Sciatic nerve (tissue), 2 donors: ENCODE measurements at regions not wholly inside any gene's neighbourhood (a gene's known extent, or its start where the extent isn't known, plus 50 kb on each side); places are given as distances from the start of the nearest gene placed in this dataset.
"Not testable (repeated sequence)": the region's sequence is repeated elsewhere in the genome, so short reads cannot be mapped to it uniquely, and the experiment has no call there.

Experiments used
- ATAC-seq: fragments of 200-7000 bp; cut with Tn5 transposase; one replicate; pipeline ENCODE4 v1.9.1; 2020; ENCODE audit warnings: mild to moderate bottlenecking, moderate library complexity
- DNase-seq: peaks from one replicate; pipeline ENCODE4 v3.0.0-alpha.2; 2020; ENCODE audit warnings: low spot score
- intact Hi-C: fragments of 100-400 bp; cut with DNase I; formaldehyde crosslinking; loops from one replicate; pipeline ENCODE4 v1.14.2; 2022
- donor health status: DM: no; HTN: no; CAD: no.
- donor health status: DM: no; HTN: no; CAD: no.

DNA sequence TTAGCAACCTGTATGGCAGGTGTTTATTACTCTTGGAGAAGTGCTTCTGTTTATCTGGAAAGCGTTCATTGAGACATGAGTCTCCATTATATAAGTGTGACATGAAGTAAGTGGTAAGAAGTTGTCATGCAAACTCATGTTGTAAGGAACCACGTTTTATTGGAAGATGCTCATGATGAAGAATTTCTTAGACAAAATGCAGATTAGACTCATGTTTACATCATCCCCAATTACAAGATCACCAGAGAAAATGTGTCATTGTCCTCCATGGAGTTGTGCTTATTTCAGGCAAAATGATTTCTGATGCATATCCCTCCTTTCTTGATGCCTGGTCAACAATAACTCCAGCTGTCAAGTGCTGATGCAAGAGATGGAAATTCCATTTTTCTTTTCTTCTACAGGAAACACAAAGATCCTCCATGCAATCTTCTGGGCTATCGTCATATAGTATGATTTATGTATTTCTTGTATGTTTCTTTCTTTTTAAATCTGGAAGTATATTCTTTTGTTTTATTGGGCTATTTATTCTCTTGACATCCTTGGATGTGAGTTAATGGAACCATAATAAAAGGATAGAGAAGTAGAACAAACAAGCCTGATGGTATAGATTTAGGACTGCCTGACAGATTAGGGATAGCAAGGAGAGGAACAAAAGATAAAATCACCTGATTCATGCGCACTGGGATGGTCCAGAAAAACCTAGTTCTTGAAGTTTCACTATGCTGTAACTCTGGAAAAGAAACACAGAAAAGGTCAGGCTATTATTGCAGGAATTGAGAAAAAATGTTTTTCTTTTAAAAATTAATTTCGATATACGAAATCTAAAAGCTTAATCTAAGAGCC, 50.7 kb upstream of the DIAPH3 start:
- intact Hi-C loops = no loop called here
- no peak for ATAC-seq

DNA sequence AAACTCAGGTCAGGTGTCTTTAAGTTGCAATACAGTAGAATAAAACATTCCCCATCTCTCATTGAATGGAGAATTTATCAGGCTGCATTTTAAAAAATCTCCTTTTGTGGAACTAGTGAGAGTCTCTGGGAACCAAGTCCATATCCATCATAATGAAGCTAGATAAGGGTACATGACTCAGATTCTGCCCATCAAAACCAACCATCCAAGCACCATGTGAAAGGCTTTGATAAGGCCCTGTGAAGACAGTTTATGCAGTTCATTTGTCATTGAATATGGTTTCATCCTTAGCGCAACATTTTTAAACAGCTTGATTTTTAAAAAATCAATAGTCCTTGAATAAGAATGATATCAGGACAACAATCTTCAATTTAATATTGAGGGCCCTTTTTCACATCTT, 56.3 kb upstream of the DIAPH3 start:
- no peak for ATAC-seq
- no peak for DNase-seq
- intact Hi-C loops = no loop called here

More for the DNA sequence above, 50.7 kb upstream of the DIAPH3 start:
- DNase-seq = no peak

DNA sequence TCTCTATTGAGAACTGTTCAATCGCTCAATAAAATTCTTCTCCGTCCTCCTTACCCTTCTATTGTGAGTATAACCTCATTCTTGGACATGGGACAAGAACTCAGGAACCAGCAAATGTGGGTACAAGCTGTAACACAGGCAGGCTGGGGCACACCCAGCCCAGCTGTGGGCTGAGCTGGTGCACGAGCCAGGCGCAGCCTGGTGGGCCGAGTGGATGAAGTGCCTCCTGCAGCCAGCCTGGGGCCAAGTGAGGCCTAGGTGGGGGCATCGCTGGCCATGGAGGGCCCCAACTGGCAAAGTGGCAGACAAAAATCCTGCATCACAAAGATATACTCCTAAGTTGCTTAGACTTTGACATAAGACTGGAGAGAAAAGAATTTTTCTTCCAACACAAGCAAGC, 57.9 kb upstream of the DIAPH3 start:
- DNase-seq = no peak
- ATAC-seq = no peak
- intact Hi-C loops = no loop called here

DNA sequence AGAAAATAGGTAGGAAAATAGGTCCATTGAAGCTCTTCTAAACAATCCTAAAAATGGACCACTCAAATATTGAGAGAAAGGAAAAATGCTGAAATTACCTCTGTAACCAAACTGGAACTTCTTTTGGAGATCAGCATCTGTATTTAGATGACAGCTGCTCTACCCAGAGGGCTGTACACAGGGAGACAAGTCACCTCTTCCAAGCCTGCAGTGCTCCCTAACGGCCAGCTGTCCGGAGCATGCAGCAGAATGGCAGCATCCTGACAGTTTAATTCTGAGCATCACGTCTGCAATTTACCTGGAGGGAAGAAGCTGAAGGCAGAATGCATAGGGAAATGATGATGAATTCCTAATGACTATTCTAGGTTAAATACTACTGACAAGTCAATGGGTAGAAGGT, 62.8 kb upstream of the DIAPH3 start:
- DNase-seq = no peak
- no peak for ATAC-seq
- intact Hi-C loops = no loop called here

DNA sequence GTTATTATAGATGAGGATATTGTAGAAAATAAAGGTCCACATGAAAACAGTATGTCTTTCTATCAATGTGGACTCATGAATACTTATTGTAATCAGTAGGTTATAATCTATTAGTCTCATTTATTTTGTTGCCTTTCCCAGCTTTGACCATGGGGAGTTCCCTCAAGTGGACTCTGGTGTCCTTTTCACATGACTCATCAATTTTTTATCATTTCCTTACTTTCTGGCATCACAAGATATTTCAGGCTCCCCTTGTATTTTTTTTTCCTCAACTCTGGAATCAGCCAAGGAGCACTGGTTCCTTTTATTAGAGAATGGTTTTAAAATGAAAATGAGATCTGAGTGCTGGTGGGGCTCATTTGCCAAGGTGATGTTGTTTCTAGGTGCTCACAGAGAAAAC, 63.4 kb upstream of the DIAPH3 start:
- intact Hi-C loops = no loop called here
- no peak for DNase-seq
- ATAC-seq = no peak

DNA sequence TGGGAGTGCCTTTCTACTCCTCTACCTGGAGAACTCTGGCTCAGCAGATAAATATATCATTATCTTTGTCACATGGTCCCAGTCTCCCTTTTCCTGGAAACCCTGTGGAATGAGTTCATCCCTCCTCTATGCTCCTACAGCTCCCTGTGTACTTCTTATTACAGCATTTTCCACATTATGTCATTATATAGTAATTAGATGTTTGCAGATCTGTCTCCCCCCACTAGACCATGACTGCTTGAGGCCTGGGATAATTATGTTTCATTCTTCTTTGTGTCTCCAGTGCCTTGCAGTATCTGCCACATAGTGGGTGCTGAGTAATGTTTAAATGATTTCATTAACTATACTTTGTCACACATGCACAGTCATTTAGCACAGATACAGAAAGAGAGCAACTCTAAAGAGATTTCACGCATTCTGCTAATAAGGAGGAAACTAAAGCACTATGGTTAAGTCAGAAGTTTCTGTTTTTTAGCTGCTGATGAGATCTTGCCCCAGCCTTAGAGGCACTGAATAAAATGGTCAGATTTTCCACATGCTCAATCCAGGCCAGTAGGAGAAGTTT, 66.1 kb upstream of the DIAPH3 start:
- intact Hi-C loops = no loop called here
- ATAC-seq = no peak

DNA sequence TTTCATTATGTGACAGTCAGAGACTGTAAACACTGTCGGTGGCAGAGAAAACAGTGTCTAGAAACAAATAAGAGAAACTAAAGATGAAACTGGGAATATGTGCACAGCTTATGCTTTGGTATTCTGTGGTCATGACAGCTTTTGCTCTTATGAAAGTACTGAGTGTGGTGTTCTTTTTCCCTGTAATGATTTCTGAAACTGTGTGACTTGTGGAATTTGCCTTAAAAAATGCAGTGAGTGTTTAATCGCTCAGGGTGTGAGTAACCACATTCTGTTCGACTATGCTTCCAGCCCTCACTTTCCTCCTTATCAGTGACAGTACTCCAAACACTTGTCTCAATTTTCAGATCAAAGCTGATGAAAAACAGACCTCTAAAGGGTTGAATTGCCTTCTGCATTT, 66.9 kb upstream of the DIAPH3 start:
- ATAC-seq (no peak), DNase-seq (no peak)
- intact Hi-C loops = no loop called here

More for the DNA sequence above, 66.1 kb upstream of the DIAPH3 start:
- DNase-seq = no peak

DNA sequence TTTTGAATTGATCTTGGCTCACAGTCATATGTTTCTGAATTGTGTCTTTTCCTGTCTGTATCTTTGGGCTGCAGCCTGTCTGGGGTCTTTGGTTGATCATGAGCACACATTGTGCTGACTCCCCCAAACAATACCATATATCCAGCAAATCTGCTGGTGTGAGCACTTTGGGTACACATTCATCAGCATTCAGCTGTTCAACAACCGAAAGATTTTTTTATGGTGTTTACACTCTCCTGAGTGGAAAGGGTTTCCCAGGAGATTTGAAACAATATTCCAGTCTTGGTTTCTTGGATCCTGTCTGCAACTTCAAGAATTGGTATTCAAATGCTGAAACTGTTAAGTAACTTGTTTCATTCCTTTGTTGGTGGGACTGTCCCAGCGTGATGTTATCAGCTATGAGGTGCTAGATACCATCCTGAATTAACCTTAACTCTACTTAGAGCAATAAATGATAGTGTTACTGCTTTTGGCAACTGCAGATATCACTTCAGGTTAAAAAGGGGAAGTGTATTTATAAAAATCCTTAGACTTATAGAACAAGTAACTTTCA, 78.4 kb upstream of the DIAPH3 start:
- DNase-seq (no peak), ATAC-seq (no peak)
- intact Hi-C loops = no loop called here

DNA sequence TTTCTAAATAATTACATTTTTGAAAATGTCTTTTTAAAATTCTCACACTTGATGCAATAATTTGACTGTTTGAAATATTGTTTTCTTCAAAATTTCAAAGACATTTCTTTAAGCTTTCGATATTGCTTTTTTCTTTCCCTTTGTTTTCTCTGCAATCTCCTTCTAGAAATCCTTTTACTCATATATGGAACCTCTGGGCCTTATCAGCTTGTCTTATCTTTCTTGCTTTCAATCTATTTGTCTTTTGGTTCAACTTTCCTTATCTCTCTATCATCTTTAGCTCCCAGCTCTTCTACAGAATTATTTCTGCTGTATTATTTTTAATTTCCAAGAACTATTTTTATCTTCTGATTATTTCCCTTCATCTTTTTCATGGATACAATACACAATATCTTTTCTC, 80.7 kb upstream of the DIAPH3 start:
- intact Hi-C loops = no loop called here
- no peak for DNase-seq
- ATAC-seq = no peak

DNA sequence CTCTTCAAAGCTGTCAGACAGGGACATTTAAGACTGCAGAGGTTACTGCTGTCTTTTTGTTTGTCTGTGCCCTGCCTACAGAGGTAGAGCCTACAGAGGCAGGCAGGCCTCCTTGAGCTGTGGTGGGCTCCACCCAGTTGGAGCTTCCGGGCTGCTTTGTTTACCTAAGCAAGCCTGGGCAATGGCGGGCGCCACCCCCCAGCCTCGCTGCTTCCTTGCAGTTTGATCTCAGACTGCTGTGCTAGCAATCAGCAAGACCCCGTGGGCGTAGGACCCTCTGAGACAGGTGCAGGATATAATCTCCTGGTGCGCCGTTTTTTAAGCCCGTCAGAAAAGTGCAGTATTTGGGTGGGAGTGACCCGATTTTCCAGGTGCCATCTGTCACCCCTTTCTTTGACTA, 87.7 kb upstream of the DIAPH3 start:
- DNase-seq, ATAC-seq, intact Hi-C loops: not testable (repeated sequence)

DNA sequence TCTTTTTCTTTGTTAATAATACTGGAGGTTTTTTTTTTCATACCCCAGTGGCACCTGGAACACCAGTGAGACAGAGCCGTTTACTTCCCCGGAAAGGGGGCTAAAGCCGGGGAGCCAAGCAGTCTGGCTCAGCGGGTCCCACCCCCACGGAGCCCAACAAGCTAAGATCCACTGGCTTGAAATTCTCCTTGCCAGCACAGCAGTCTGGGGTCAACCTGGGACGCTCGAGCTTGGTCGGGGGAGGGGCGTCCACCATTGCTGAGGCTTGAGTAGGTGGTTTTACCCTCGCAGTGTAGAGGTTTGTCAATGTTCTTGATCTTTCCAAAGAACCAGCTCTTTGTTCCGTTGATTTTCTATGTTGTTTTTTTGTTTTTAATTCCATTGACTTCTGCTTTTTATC, 94.6 kb upstream of the DIAPH3 start:
- ATAC-seq (no peak), DNase-seq (no peak)
- intact Hi-C loops = no loop called here

DNA sequence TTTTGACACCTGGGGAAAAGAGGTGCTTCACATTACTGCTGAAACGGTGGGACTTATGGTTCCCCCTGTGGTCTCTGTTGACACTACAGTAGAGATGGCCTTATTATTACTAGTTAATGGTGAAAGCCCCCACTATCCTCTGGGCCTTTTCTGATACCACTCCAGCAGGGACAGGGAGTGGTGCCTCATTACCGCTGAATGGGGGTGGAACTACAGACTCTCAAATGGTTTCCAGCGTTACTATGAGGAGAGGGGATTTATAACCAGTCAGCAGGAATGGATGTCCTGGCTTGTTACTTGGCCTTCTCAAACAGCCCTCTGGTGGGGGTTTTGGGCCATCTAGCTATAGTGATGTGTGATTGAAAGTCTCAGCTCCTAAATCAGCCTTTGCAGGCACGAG, 96.7 kb upstream of the DIAPH3 start:
- ATAC-seq (no peak), DNase-seq (no peak)
- intact Hi-C loops = no loop called here

DNA sequence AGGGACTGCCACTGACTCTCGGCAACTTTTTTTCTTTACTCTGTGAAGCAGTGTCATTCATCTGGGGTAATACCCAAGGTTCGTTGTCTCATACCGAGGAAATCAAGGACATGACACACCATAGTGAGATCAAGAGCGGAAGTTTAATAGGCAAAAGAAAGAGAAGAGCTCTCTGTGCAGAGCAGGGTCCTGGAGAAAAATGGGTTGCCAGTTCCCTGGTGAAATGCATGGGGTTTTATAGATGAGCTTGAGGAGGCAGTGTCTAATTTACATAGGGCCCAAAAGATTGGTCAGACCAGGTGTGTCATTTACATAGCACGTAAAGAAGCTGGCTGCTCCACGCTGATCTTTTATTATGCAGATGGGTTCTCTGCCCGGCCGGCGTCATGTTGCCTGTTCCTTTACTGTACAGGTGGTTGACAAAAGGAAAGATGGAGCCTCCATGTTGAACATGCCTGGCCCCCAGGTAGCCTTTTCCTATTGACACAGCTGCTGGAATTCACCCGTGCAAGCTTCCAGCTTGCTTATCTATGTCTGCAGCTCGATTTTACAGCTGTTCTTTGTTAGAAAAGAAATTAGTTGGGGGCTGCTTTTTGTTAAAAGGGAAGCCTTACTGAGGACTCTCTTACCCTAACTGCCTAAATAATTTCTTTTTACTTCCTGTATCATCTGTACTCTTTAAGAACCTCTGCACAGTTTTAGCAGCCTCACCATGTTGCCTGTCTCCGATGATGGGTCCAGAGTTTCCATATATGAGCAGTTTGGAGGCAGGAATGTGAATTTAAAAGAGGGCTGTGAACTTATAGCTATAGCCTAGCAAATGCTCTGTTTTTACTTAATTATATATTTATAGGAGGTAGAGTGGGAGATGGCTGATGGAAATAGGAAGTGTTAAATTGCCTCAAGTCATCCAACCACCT, 98.0 kb upstream of the DIAPH3 start:
- DNase-seq (no peak), ATAC-seq (no peak)
- intact Hi-C loops = no loop called here

DNA sequence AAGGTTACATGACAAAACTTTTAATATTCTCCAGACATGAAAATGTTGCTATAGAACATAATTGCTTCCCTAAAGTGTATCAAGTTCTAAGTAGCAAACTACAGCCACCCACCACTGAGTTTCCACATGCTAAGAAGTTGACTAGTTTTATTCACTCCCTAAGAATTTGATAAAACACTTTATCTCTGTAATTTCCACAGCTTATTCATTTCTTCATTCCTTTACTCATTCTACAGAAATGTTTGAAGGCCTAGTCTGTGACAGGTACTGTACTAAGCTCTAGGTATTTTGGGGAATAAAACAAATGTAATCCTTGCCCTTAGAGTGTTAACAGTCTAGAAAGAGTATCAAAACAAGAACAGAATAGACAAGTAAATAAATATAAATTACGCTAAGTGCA, 101.8 kb upstream of the DIAPH3 start:
- no peak for DNase-seq
- intact Hi-C loops = no loop called here
- no peak for ATAC-seq

DNA sequence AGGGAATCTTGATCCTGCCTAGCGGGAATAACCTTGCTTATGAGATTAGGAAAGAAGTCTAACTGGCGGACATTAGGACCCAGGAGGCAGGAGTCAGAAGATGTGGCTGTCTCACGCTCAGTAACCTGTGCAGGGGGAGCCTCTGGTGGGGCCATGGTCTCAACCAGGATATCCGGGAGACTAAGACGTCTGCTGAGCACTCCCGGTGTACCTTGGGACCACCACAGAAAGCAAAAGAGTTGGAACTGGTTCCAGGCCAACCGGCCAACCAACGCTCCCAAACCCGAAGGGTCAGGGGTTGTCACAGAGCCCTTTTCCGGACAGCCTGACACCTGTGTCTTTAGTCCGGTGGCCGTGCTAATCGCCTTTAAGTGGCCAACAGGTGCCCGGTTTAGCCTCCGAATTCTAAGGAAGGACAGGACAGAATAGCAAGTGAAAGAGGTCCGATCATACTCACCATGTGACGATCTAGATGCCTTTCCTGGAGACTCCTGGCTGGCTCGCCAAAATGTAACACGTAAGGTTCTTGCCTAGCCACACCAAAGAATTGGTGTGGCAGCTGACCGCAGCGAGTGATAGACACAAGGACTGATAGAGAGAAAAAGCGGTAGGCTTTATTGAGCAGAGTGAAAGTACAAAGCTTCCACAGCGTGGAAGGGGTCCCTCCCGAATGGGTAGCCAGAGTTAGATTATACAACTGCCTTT, 103.9 kb upstream of the DIAPH3 start:
- ATAC-seq (no peak), DNase-seq (no peak)
- intact Hi-C loops = no loop called here

DNA sequence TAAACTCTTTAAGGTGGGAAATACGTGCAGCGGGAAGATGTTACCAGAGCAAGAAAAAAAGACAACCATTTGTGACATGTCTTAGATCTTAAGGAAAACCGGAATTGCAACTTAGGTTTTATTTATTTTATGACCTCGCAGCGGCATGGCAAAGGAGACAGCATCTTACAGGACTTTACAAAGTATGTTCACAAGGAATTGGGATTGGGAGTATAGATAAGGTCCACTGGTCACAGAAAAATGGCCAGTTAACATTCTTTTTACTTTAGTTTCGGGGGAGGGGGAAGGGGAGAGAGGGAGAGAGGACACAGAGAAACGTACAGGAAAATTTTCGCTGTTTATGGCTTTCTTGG, 104.5 kb upstream of the DIAPH3 start:
- DNase-seq = no peak
- intact Hi-C loops = no loop called here

DNA sequence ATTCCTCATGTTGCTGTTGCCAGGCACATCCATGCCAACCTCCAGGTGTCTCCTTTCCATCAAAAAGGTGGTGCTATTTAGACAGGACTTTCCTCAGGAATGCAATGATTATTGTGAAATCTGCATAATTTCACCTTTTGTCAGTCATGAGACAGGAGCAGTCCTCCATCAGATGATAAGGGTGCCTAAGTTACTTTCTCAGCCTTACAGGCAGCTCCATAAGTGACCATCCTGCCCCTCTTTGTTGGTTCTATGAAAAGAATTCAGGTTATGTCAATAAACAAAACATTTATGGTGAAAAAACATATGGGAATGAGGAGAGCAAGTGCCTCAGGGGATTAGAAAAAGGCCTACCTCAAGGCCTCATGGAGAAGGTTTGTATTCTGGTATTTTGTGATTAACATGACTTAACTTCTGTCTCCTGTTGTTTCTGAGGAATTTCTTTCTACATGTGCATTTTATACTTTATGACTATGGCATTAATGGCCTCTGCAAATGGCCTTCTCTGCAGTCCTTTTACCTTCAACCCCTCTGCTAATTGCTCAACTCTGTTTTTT, 110.3 kb upstream of the DIAPH3 start:
- no peak for DNase-seq
- no peak for ATAC-seq

More for the DNA sequence above, 104.5 kb upstream of the DIAPH3 start:
- ATAC-seq = no peak

DNA sequence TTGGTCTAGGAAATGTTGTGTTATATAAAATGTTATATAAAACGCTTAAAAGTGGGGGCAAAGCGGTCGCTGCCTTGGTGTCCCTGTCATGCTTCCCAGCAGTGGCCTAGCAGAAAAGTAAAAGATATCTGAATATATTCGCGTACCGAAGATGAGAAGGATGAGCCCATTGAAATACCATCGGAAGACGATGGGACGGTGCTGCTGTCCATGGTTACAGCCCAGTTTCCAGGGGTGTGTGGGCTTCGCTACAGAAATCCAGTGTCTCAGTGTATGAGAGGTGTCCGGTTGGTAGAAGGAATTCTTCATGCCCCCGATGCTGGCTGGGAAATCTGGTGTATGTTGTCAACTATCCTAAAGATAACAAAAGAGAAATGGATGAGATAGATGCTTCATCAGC, 110.9 kb upstream of the DIAPH3 start:
- intact Hi-C loops = no loop called here
- ATAC-seq (no peak), DNase-seq (no peak)

More for the DNA sequence above, 110.3 kb upstream of the DIAPH3 start:
- intact Hi-C loops = no loop called here

DNA sequence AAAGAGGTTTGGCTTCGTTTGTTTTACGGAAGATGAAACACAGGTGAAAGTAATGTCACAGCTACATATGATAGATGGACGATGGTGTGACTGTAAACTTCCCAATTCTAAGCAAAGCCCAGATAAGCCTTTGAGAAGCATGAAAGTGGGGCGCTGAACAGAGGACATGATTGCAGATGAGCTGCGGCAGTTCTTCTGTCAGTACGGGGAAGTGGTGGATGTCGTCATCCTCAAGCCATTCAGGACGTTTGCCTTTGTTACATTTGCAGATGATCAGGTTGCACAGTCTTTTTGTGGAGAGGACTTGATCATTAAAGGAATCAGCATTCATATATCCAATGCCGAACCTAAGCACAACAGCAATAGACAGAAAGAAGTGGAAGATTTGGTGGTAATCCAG, 111.5 kb upstream of the DIAPH3 start:
- DNase-seq = no peak
- ATAC-seq = no peak
- intact Hi-C loops = no loop called here
